Chondrocyte (in vitro differentiated cells): ENCODE measurements at regions not wholly inside any gene's neighbourhood (a gene's known extent, or its start where the extent isn't known, plus 50 kb on each side); places are given as distances from the start of the nearest gene placed in this dataset.

Experiments
- DNase-seq: peaks from one replicate; pipeline ENCODE4 v3.0.0; 2021; ENCODE audit warnings: mixed read lengths, low spot score
- H3K27ac Mint-ChIP-seq: one replicate; pipeline ENCODE4 v1.8.0; 2021; ENCODE audit warnings: mild to moderate bottlenecking, moderate library complexity, mixed read lengths; ENCODE audit not compliant: unreplicated experiment
- H3K27me3 Mint-ChIP-seq: 2 replicates; pipeline ENCODE4 v1.8.0; 2021; ENCODE audit warnings: low read depth, mixed read lengths
- H3K36me3 Mint-ChIP-seq: 2 replicates; pipeline ENCODE4 v1.8.0; 2021; ENCODE audit warnings: low read depth, mixed read lengths
- H3K4me1 Mint-ChIP-seq: 2 replicates; pipeline ENCODE4 v1.8.0; 2021; ENCODE audit warnings: low read depth, mild to moderate bottlenecking, mixed read lengths
- H3K4me3 Mint-ChIP-seq: one replicate; pipeline ENCODE4 v1.8.0; 2021; ENCODE audit warnings: mild to moderate bottlenecking, moderate library complexity, mixed read lengths; ENCODE audit not compliant: unreplicated experiment
- H3K9me3 Mint-ChIP-seq: 2 replicates; pipeline ENCODE4 v1.8.0; 2021; ENCODE audit warnings: low read depth, mixed read lengths
- TF ChIP-seq, protein P1 (sequence below): fragments of 200-600 bp; sonication (generic); IDR thresholded peaks from 2 replicates; pipeline ENCODE4 v1.5.0; 2021; ENCODE audit warnings: antibody characterized with exemption, mild to moderate bottlenecking, moderate library complexity

DNA sequence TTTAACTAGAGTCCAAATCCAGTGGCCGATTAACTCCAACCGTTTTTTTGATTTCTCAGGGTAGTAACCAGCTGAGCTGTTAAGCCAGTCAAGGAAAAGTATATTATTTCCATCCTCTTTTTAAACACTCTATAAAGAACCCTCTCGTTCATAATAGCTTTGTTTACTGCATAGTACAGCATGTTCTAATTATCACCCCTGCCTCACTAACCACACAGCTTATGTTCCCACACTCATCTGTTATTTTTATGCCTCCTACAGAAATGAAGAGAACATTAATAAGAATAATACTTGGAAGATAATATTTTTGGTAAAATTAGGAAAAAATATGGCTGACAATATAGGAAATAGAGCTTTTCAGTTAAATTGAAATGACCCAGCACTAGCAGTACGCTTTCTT is 2132.8 kb upstream of the CELF4 start:
- Mint-ChIP-seq H3K27me3 (no peaks in the 10 kb centered on the region), H3K27ac (no peak overlapping the region), H3K36me3 (no peaks in the 10 kb centered on the region), H3K4me1 (peaks cover under 1% of the 10 kb centered on the region), H3K4me3 (no peak overlapping the region), H3K9me3 (no peaks in the 10 kb centered on the region)
- DNase-seq, result no peak
- TF ChIP-seq, protein P1, sequence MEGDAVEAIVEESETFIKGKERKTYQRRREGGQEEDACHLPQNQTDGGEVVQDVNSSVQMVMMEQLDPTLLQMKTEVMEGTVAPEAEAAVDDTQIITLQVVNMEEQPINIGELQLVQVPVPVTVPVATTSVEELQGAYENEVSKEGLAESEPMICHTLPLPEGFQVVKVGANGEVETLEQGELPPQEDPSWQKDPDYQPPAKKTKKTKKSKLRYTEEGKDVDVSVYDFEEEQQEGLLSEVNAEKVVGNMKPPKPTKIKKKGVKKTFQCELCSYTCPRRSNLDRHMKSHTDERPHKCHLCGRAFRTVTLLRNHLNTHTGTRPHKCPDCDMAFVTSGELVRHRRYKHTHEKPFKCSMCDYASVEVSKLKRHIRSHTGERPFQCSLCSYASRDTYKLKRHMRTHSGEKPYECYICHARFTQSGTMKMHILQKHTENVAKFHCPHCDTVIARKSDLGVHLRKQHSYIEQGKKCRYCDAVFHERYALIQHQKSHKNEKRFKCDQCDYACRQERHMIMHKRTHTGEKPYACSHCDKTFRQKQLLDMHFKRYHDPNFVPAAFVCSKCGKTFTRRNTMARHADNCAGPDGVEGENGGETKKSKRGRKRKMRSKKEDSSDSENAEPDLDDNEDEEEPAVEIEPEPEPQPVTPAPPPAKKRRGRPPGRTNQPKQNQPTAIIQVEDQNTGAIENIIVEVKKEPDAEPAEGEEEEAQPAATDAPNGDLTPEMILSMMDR, result no peak

DNA sequence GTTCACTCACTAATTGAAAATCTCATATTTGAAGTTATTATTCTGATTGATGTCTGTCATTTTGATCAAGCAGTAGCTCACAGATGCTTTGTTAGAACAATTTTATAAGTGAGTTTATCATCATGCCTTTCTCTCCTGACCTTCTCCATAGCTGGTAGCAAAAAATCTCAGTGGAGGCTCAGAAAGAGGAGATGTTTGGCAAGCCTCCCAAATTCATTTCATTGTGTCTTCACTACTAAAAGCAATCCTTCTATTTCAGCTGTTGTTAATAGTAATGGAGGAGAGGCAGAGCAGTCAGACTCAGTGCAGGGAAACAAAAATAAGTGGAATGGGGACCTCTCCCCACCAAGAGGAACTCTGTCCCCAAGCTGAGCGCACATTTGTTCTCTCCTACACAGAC is 2127.8 kb upstream of the CELF4 start:
- peaks cover 11% of the 10 kb centered on the region for H3K4me1 Mint-ChIP-seq
- H3K9me3 Mint-ChIP-seq, result no peaks in the 10 kb centered on the region
- no peak for DNase-seq
- TF ChIP-seq, protein P1, result no peak
- H3K36me3 Mint-ChIP-seq, result no peaks in the 10 kb centered on the region
- H3K4me3 Mint-ChIP-seq, result no peak overlapping the region
- H3K27ac Mint-ChIP-seq, result no peak overlapping the region
- no peaks in the 10 kb centered on the region for H3K27me3 Mint-ChIP-seq

DNA sequence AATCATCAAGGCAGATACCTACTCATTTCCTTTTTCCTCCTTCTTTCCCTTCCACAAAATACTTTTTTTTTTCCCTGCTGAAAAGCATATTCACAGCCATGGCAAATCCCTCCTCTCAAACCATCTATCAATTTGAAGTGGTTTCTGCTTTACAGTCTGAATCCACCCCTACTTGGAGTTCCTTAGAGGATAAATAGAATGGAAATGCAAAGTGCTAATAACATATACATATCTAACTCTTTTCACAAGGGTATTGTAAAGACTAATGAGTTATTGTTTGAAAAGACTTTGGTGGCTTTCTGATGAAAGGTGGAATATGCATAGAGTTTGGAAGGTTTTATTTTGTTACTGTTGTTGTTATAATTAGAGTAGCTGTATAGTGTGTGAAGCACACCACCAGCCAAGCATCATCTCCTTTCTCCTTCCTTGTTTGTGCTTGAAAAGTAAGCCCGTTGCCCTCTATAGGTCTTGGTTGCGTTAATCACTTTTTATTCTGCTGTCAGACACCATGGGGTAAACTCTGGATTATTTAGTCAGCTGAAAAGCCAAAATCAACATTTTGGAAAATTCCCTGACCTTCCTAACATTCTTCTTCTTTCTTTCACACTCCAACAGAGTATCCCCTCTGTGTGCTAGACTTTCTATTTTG is 2126.9 kb upstream of the CELF4 start:
- Mint-ChIP-seq H3K27ac (no peak overlapping the region), H3K4me1 (peaks cover 11% of the 10 kb centered on the region), H3K4me3 (no peak overlapping the region), H3K9me3 (no peaks in the 10 kb centered on the region), H3K36me3 (no peaks in the 10 kb centered on the region), H3K27me3 (no peaks in the 10 kb centered on the region)
- TF ChIP-seq, protein P1, result no peak
- DNase-seq, result no peak

DNA sequence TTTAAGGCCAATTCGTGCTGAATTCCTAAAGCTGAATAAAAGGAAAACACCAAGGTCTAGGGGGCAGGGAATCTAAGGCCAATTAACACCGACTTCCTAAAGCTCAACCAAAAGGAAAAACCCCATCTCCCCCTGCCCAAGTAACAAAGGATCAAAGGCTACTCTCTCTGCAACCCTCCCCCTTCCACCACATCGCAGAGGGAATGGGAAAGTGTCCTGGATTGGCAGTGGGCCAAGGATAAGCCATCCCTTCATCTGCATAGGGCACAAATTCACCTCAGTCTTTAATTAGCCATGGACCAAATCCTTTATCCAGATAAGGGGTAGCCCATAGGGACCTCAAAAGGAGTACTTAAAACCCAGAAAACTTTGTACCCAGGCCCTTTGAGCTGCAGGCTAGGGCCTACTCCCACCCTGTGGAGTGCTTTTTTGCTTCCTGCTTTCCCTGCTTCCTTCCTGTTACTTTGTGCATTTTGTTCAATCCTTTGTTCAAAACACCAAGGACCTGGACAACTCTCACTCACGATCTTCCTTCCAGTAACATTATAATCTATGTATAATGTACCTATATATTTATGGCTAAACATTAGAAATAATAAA is 2119.8 kb upstream of the CELF4 start:
- Mint-ChIP-seq H3K4me1 (no peaks in the 10 kb centered on the region), H3K4me3 (no peak overlapping the region), H3K27ac (no peak overlapping the region), H3K27me3 (no peaks in the 10 kb centered on the region), H3K36me3 (no peaks in the 10 kb centered on the region), H3K9me3 (no peaks in the 10 kb centered on the region)
- DNase-seq, result no peak
- TF ChIP-seq, protein P1, result no peak

DNA sequence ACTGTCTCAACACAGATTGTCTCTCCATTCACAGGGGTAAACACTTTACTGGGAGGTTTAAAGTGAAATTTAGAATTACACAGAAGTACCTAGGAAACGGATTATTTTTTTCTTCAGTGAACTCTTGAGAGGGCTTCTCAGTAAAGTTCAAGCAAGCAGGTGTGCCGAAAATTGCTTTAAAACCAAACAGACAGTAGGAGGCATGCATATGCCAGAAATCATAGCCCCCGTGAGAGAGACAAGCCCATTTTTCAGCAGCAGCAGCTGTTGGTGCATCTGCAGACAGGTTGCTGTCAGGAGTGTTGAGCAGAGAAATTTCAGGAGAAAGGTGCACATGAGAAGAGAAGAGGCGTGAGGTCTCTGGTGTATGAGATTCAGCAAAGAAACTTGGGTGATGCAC is 2115.5 kb upstream of the CELF4 start:
- Mint-ChIP-seq H3K27ac (no peak overlapping the region), H3K4me1 (no peaks in the 10 kb centered on the region), H3K36me3 (no peaks in the 10 kb centered on the region), H3K27me3 (no peaks in the 10 kb centered on the region), H3K9me3 (no peaks in the 10 kb centered on the region), H3K4me3 (no peak overlapping the region)
- DNase-seq, result no peak
- TF ChIP-seq, protein P1, result no peak
